ENCODE measurements at regions not wholly inside any gene's neighbourhood (a gene's known extent, or its start where the extent isn't known, plus 50 kb on each side); places are given as distances from the start of the nearest gene placed in this dataset.

DNA sequence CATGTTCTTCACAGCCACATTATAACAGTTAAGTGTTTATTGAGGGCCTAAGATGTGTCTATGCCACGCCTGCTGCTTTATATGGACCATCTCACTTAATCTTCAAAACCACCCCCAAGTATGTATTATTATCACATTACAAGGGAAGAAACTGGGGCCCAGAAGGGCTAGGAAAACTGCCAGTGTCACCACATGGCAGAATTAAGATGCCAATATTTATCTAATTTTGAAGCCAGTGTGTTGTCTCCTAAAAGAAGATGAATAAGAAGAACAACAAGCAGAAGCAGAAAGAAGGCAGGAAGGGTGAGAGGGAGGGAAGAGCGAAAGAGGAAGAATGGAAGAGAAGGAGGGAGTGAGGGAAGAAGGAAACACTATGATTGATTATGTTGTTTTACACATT lies 491.3 kb upstream of the IL12A start:
- POLR2A ChIA-PET: no interaction called here
- CTCF ChIA-PET (ENCODE audit: low intra/inter-chr PET ratio): no interaction called here
- no peaks in the 10 kb centered on the region for H3K4me1 ChIP-seq (replicated peaks in 1 of 2; ENCODE audit: control insufficient read depth in 2 of 2, insufficient read depth in 2 of 2, low read length in 2 of 2)
- no peaks in the 10 kb centered on the region for H3K9me3 ChIP-seq (replicated peaks; ENCODE audit: control insufficient read depth, insufficient read depth, low read depth, low read length)
- FAIRE-seq: no peak
- intact Hi-C loops (cut with micrococcal nuclease): no loop called here
- 0% methylated on average over 1 of the region's 2 CpGs for WGBS (ENCODE audit: insufficient coverage, low coverage, missing lambda C conversion rate)
- H4K20me1 ChIP-seq (replicated peaks; ENCODE audit: control insufficient read depth, insufficient read depth, low read length): no peaks in the 10 kb centered on the region
- H3K27me3 ChIP-seq (ENCODE audit: control insufficient read depth in 2 of 2, insufficient read depth in 2 of 2, low read length in 2 of 2): no peaks in the 10 kb centered on the region
- no peak overlapping the region for H2AFZ ChIP-seq (ENCODE audit: low read depth, low read length)
- H3K9ac ChIP-seq (ENCODE audit: insufficient read depth in 1 of 2, low read depth in 2 of 2, low read length in 2 of 2): no peak overlapping the region
- TF ChIP-seq POLR2A (conservative IDR thresholded peaks at IDR 0.05): no peak
- no peak for TF ChIP-seq NBN (IDR thresholded peaks at IDR 0.05; ENCODE audit: low read depth)
- no peak for TF ChIP-seq ZNF41 (CRISPR knock-in tag; conservative IDR thresholded peaks at IDR 0.05)
- no peak for TF ChIP-seq ZNF561 (CRISPR knock-in tag; conservative IDR thresholded peaks at IDR 0.05)
- TF ChIP-seq SMARCB1 (IDR thresholded peaks at IDR 0.05; ENCODE audit: insufficient read length, low read depth): no peak
- TF ChIP-seq HEY1 (CRISPR knock-in tag; IDR thresholded peaks at IDR 0.05; ENCODE audit: borderline replicate concordance): no peak
- no peak for TF ChIP-seq RHOXF2B (CRISPR knock-in tag; conservative IDR thresholded peaks at IDR 0.05)
- no peak for TF ChIP-seq HNRNPL (IDR thresholded peaks at IDR 0.05; ENCODE audit: low read depth, low read length)
- no peak for TF ChIP-seq HDAC2 (IDR thresholded peaks at IDR 0.05)
- TF ChIP-seq EHMT2 (IDR thresholded peaks at IDR 0.05): no peak
- TF ChIP-seq SREBF2 (CRISPR knock-in tag; IDR thresholded peaks at IDR 0.05): no peak
- no peak for TF ChIP-seq HNRNPUL1 (IDR thresholded peaks at IDR 0.05; ENCODE audit: low read length)
- no peak for TF ChIP-seq NCOR1 (IDR thresholded peaks at IDR 0.05)
- BruUV-seq (replicated peaks): no TSS peak
- no peaks in the 10 kb centered on the region for H3K9me1 ChIP-seq (ENCODE audit: control insufficient read depth, insufficient read depth, low read length)
- no peak overlapping the region for H3K4me2 ChIP-seq (ENCODE audit: insufficient read depth, low read length)
- ATAC-seq: no peak
- H3K4me3 ChIP-seq: no peak overlapping the region
- DNase-seq (ENCODE audit: extremely low read depth in 1 of 4, low spot score in 3 of 4): no peak
- H3K27ac ChIP-seq (ENCODE audit: extremely low read depth, low read depth, low read length): no peak overlapping the region
- H3K36me3 ChIP-seq (ENCODE audit: control insufficient read depth, insufficient read depth, low read length): no peaks in the 10 kb centered on the region
- H3K79me2 ChIP-seq (ENCODE audit: control insufficient read depth, insufficient read depth, low read length): no peaks in the 10 kb centered on the region
- in situ Hi-C loops (cut with MboI): no loop called here
